ENCODE measurements at regions not wholly inside any gene's neighbourhood (a gene's known extent, or its start where the extent isn't known, plus 50 kb on each side); places are given as distances from the start of the nearest gene placed in this dataset.

DNA sequence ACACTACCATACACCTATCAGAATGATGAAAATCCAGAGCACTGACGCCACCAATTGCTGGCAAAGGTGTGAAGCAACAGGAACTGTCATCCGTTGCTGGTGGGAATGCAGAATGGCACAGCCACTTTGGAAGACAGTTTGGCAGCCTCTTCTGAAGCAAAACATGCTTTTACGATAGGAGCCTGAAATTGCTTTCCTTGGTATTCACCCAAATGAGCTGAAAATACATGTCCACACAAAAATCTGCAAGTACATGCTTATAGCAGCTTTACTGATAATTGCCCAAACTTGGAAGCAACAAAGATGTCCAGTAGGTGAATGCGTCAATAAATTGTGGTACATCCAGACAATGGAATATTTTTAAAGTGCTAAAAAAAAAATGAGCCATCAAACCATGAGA lies 322.8 kb upstream of the FAT1 start:
- TF ChIP-seq, protein P1, sequence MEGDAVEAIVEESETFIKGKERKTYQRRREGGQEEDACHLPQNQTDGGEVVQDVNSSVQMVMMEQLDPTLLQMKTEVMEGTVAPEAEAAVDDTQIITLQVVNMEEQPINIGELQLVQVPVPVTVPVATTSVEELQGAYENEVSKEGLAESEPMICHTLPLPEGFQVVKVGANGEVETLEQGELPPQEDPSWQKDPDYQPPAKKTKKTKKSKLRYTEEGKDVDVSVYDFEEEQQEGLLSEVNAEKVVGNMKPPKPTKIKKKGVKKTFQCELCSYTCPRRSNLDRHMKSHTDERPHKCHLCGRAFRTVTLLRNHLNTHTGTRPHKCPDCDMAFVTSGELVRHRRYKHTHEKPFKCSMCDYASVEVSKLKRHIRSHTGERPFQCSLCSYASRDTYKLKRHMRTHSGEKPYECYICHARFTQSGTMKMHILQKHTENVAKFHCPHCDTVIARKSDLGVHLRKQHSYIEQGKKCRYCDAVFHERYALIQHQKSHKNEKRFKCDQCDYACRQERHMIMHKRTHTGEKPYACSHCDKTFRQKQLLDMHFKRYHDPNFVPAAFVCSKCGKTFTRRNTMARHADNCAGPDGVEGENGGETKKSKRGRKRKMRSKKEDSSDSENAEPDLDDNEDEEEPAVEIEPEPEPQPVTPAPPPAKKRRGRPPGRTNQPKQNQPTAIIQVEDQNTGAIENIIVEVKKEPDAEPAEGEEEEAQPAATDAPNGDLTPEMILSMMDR (IDR thresholded peaks at IDR 0.05; ENCODE audit: insufficient read depth, low read length), result no peak
- TF ChIP-seq GABPA (IDR thresholded peaks at IDR 0.05; ENCODE audit: low read depth) (no peak), POLR2AphosphoS5 (IDR thresholded peaks at IDR 0.05; ENCODE audit: low read depth) (no peak)
- TF ChIP-seq, protein P2, sequence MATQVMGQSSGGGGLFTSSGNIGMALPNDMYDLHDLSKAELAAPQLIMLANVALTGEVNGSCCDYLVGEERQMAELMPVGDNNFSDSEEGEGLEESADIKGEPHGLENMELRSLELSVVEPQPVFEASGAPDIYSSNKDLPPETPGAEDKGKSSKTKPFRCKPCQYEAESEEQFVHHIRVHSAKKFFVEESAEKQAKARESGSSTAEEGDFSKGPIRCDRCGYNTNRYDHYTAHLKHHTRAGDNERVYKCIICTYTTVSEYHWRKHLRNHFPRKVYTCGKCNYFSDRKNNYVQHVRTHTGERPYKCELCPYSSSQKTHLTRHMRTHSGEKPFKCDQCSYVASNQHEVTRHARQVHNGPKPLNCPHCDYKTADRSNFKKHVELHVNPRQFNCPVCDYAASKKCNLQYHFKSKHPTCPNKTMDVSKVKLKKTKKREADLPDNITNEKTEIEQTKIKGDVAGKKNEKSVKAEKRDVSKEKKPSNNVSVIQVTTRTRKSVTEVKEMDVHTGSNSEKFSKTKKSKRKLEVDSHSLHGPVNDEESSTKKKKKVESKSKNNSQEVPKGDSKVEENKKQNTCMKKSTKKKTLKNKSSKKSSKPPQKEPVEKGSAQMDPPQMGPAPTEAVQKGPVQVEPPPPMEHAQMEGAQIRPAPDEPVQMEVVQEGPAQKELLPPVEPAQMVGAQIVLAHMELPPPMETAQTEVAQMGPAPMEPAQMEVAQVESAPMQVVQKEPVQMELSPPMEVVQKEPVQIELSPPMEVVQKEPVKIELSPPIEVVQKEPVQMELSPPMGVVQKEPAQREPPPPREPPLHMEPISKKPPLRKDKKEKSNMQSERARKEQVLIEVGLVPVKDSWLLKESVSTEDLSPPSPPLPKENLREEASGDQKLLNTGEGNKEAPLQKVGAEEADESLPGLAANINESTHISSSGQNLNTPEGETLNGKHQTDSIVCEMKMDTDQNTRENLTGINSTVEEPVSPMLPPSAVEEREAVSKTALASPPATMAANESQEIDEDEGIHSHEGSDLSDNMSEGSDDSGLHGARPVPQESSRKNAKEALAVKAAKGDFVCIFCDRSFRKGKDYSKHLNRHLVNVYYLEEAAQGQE (IDR thresholded peaks at IDR 0.05; ENCODE audit: insufficient replicate concordance, low read depth), result no peak
